OCI-LY7 (cell line): ENCODE measurements at regions not wholly inside any gene's neighbourhood (a gene's known extent, or its start where the extent isn't known, plus 50 kb on each side); places are given as distances from the start of the nearest gene placed in this dataset.

Source experiments
- EZH2phosphoT487 ChIP-seq: fragments of 200-600 bp; sonication (generic); IDR thresholded peaks from 2 replicates; pipeline ENCODE4 v1.6.1; 2018; ENCODE audit warnings: low read depth, borderline replicate concordance, mild to moderate bottlenecking, mixed run types, antibody characterized with exemption, low read length, moderate library complexity, mixed read lengths
- TF ChIP-seq, protein P1 (sequence below): fragments of 200-600 bp; sonication (generic); conservative IDR thresholded peaks from 2 replicates; pipeline ENCODE4 v1.5.1; 2014; ENCODE audit warnings: mild to moderate bottlenecking, antibody characterized with exemption, low read length, moderate library complexity, mixed read lengths

DNA sequence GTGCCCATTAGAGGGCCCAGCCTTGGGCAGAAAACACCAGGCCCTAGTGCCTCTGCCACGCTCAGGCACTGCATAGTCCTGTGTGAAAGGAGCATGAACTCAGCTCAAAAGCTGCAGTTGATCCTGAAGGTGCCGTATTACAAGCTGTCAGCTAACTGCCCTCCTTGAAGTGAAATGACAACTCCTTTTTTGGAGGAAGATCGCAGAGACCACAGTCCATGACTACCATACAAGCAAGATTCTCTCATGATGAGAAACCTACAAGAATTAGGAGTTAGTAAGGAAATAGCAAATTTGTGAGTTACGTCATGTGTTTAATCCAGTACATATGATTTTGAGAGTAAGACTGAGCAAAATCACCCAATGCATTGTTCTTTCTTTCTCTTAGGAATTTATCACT lies 513.9 kb upstream of the NR2F2 start:
- TF ChIP-seq, protein P1, sequence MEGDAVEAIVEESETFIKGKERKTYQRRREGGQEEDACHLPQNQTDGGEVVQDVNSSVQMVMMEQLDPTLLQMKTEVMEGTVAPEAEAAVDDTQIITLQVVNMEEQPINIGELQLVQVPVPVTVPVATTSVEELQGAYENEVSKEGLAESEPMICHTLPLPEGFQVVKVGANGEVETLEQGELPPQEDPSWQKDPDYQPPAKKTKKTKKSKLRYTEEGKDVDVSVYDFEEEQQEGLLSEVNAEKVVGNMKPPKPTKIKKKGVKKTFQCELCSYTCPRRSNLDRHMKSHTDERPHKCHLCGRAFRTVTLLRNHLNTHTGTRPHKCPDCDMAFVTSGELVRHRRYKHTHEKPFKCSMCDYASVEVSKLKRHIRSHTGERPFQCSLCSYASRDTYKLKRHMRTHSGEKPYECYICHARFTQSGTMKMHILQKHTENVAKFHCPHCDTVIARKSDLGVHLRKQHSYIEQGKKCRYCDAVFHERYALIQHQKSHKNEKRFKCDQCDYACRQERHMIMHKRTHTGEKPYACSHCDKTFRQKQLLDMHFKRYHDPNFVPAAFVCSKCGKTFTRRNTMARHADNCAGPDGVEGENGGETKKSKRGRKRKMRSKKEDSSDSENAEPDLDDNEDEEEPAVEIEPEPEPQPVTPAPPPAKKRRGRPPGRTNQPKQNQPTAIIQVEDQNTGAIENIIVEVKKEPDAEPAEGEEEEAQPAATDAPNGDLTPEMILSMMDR: no peak
- TF ChIP-seq EZH2phosphoT487: no peak
